Endodermal cell (in vitro differentiated cells): ENCODE measurements at regions not wholly inside any gene's neighbourhood (a gene's known extent, or its start where the extent isn't known, plus 50 kb on each side); places are given as distances from the start of the nearest gene placed in this dataset.
"Not testable (repeated sequence)": the region's sequence is repeated elsewhere in the genome, so short reads cannot be mapped to it uniquely, and the experiment has no call there.

Experiments used
- DNase-seq: peaks from one replicate; pipeline ENCODE4 v3.0.0-alpha.2; 2017
- H3K27ac ChIP-seq: 2 replicates; pipeline ENCODE4 v1.5.1; 2013; ENCODE audit warnings: mild to moderate bottlenecking, low read depth, low read length, moderate library complexity
- H3K27me3 ChIP-seq: 2 replicates; pipeline ENCODE4 v1.6.1; 2013; ENCODE audit warnings: mild to moderate bottlenecking, low read length, moderate library complexity; ENCODE audit not compliant: insufficient read depth, control insufficient read depth, poor library complexity, severe bottlenecking
- H3K36me3 ChIP-seq: 2 replicates; pipeline ENCODE4 v1.7.0; 2013; ENCODE audit warnings: mild to moderate bottlenecking, low read length, moderate library complexity; ENCODE audit not compliant: control insufficient read depth, insufficient read depth
- H3K4me1 ChIP-seq: one replicate; pipeline ENCODE4 v1.7.0; 2013; ENCODE audit warnings: low read length; ENCODE audit not compliant: control insufficient read depth, insufficient read depth
- H3K4me3 ChIP-seq: 2 replicates; pipeline ENCODE4 v1.5.1; 2013; ENCODE audit warnings: mild to moderate bottlenecking, low read length, moderate library complexity
- H3K9ac ChIP-seq: 2 replicates; pipeline ENCODE4 v1.6.1; 2013; ENCODE audit warnings: mild to moderate bottlenecking, low read length, moderate library complexity; ENCODE audit not compliant: poor library complexity, severe bottlenecking; ENCODE audit errors: extremely low read depth
- H3K9me3 ChIP-seq: 2 replicates; pipeline ENCODE4 v1.6.1; 2013; ENCODE audit warnings: mild to moderate bottlenecking, low read length, moderate library complexity; ENCODE audit not compliant: control insufficient read depth
- H3K27ac Mint-ChIP-seq: 2 replicates; pipeline ENCODE4 v1.8.0; 2020; ENCODE audit warnings: mixed read lengths
- H3K27me3 Mint-ChIP-seq: 2 replicates; pipeline ENCODE4 v1.8.0; 2021; ENCODE audit warnings: mild to moderate bottlenecking, mixed read lengths; ENCODE audit not compliant: insufficient read depth
- H3K36me3 Mint-ChIP-seq: 2 replicates; pipeline ENCODE4 v1.8.0; 2020; ENCODE audit warnings: low read depth, mixed read lengths
- H3K4me1 Mint-ChIP-seq: 2 replicates; pipeline ENCODE4 v1.8.0; 2020; ENCODE audit warnings: mixed read lengths
- H3K4me3 Mint-ChIP-seq: 2 replicates; pipeline ENCODE4 v1.8.0; 2020; ENCODE audit warnings: mild to moderate bottlenecking, moderate library complexity, mixed read lengths
- H3K9me3 Mint-ChIP-seq: 2 replicates; pipeline ENCODE4 v1.8.0; 2020; ENCODE audit warnings: mild to moderate bottlenecking, mixed read lengths
- WGBS, 2 experiments: methylation state at CpG; one replicate each; pipeline versions ENCODE4 v1.1.5 to v1.1.7; 2013; ENCODE audit warnings: missing lambda C conversion rate in 2 of 2, mixed read lengths in 1 of 2; ENCODE audit not compliant: insufficient coverage in 1 of 2, insufficient read length in 1 of 2; 5-methylcytosine and 5-hydroxymethylcytosine counted together
- TF ChIP-seq, protein P1 (sequence below): fragments of 200-600 bp; sonication (generic); conservative IDR thresholded peaks from 2 replicates; pipeline ENCODE4 v1.5.0; 2021; ENCODE audit warnings: antibody characterized with exemption, mild to moderate bottlenecking

DNA sequence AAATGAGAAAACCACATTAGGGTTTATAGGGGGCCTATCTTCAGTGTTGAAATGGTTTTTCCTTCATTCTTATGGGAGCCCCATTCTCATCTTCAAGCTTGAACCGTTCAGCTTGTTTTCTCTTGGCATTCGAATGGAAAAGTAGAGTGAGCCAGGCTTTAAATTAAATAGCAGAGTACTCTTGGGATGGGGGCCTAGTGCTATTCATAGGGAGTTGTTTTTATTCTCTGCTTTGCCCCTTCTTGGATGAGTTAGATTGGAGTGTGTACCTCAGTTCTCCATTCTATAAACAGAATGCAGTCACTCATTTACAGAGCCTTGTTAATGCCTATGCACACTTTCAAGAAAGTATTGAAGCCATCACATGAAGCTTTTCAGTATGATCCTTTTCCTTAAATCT is 127.9 kb downstream of the FAM170A start:
- Mint-ChIP-seq H3K36me3 (peaks cover 2% of the 10 kb centered on the region), H3K27me3 (no peaks in the 10 kb centered on the region), H3K4me3 (no peak overlapping the region), H3K9me3 (peaks cover 16% of the 10 kb centered on the region), H3K4me1 (peaks cover 4% of the 10 kb centered on the region), H3K27ac (no peak overlapping the region)
- Histone ChIP-seq H3K27ac (no peak overlapping the region), H3K27me3 (no peaks in the 10 kb centered on the region), H3K4me1 (no peaks in the 10 kb centered on the region), H3K9ac (no peak overlapping the region), H3K36me3 (no peaks in the 10 kb centered on the region), H3K4me3 (no peak overlapping the region), H3K9me3 (no peaks in the 10 kb centered on the region)
- TF ChIP-seq, protein P1, sequence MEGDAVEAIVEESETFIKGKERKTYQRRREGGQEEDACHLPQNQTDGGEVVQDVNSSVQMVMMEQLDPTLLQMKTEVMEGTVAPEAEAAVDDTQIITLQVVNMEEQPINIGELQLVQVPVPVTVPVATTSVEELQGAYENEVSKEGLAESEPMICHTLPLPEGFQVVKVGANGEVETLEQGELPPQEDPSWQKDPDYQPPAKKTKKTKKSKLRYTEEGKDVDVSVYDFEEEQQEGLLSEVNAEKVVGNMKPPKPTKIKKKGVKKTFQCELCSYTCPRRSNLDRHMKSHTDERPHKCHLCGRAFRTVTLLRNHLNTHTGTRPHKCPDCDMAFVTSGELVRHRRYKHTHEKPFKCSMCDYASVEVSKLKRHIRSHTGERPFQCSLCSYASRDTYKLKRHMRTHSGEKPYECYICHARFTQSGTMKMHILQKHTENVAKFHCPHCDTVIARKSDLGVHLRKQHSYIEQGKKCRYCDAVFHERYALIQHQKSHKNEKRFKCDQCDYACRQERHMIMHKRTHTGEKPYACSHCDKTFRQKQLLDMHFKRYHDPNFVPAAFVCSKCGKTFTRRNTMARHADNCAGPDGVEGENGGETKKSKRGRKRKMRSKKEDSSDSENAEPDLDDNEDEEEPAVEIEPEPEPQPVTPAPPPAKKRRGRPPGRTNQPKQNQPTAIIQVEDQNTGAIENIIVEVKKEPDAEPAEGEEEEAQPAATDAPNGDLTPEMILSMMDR = no peak
- WGBS, 2 experiments = 80 to 94% methylated on average over 1 to 2 of the region's 2 CpGs
- no peak for DNase-seq

DNA sequence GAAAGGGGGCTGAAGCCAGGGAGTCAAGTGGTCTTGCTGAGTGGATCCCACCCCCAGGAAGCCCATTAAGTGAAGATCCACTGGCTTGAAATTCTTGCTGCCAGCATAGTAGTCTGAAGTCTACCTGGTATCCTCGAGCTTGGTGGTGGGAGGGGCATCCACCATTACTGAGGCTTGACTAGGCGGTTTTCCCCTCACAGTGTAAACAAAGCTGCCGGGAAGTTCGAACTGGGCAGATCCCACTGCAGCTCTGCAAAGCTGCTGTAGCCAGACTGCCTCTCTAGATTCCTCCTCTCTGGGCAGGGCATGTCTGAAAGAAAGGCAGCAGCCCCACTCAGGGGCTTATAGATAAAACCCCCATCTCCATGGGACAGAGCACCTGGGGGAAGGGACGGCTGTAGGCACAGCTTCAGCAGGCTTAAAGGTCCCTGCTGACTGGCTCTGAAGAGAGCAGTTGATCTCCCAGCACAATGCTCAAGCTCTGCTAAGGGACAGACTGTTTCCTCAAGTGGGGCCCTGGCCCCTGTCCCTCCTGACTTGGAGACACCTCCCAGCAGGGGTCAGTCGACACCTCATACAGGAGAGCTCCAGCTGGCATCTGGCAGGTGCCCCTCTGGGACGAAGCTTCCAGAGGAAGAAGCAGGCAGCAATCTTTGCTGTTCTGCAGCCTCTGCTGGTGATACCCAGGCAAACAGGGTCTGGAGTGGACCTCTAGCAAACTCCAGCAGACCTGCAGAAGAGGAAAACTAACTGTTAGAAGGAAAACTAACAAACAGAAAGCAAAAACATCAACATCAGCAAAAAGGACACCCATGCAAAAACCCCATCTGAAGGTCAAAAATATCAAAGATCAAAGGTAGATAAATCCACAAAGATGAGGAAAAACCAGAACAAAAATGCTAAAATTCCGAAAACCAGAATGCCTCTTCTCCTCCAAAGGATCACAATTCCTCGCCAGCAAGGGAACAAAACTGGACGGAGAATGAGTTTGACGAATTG is 140.6 kb downstream of the FAM170A start:
- not testable (repeated sequence) for H3K4me1 Mint-ChIP-seq, H3K9me3 ChIP-seq, H3K9ac ChIP-seq, H3K27ac ChIP-seq, H3K27me3 Mint-ChIP-seq, H3K36me3 ChIP-seq, H3K27me3 ChIP-seq, H3K4me3 ChIP-seq, H3K36me3 Mint-ChIP-seq, H3K4me1 ChIP-seq
- peaks cover 16% of the 10 kb centered on the region for H3K9me3 Mint-ChIP-seq
- peak overlapping the region; percentile 44 for H3K27ac Mint-ChIP-seq
- peak overlapping the region; percentile 33 for H3K4me3 Mint-ChIP-seq
- TF ChIP-seq, protein P1 = peak; percentile 25
- 77 to 80% methylated on average over 4 to 9 of the region's 11 CpGs for WGBS, 2 experiments
- peak; percentile 61 for DNase-seq

DNA sequence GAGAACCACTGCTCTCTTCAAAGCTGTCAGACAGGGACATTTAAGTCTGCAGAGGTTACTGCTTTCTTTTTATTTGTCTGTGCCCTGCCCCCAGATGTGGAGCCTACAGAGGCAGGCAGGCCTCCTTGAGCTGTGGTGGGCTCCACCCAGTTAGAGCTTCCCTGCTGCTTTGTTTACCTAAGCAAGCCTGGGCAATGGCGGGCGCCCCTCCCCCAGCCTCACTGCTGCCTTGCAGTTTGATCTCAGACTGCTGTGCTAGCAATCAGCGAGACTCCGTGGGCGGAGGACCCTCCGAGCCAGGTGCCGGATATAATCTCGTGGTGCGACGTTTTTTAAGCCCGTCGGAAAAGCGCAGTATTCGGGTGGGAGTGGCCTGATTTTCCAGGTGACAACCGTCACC is 150.8 kb downstream of the FAM170A start:
- not testable (repeated sequence) for H3K27me3 ChIP-seq, H3K4me1 ChIP-seq, H3K27ac ChIP-seq, H3K9ac ChIP-seq, H3K36me3 ChIP-seq, H3K4me3 ChIP-seq, H3K36me3 Mint-ChIP-seq, H3K9me3 ChIP-seq, H3K4me1 Mint-ChIP-seq, H3K27me3 Mint-ChIP-seq, DNase-seq
- peak overlapping the region; percentile 78 for H3K27ac Mint-ChIP-seq
- 78 to 79% methylated on average over 9 to 15 of the region's 15 CpGs for WGBS, 2 experiments
- H3K9me3 Mint-ChIP-seq = peaks cover 14% of the 10 kb centered on the region
- H3K4me3 Mint-ChIP-seq = peak overlapping the region; percentile 44
